ENCODE measurements at regions not wholly inside any gene's neighbourhood (a gene's known extent, or its start where the extent isn't known, plus 50 kb on each side); places are given as distances from the start of the nearest gene placed in this dataset.
A peak's percentile ranks its signal among the peaks of the same experiment; 100 is the strongest.

DNA sequence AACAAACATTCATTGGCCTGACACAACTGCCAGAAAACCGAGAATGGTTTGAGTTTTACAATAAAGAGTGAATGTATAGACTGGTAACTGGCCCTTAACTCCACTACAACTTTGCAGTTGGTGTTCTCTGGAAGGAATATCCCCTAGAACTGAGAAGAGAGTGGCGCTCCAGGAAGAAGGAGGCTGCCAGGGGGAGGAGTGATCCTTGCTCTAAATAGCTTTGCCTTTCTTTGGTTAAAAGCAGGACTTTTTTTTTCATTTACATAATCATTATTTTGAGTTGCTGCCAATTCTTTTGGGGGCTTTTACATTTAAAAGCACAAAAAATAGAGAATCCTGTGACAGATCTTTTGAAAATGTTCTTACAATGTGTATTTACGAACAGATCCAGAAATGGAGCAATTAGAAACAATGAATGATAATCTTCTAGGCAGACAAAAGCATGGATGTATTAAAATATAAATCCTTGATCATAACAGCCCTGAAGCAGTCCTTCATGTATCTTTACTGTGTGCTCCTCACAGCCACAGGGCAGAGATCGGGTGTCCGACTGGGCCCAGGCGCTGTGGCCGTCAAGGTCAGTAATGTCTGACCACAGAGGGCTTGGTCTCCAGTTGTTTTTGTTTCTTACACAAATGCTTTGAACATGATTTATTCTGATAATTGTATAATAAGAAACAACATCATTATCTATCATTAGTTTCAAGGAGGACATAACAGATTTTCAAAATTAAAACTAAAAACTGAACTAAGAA is 612.2 kb downstream of the HDGFL1 start:
- DNase-seq: no peak
- Mint-ChIP-seq H3K27me3 (ENCODE audit: low read depth, poor library complexity) (no peaks in the 10 kb centered on the region), H3K4me3 (no peak overlapping the region), H3K27ac (no peak overlapping the region), H3K4me1 (peaks cover 13% of the 10 kb centered on the region), H3K36me3 (ENCODE audit: low read depth) (no peaks in the 10 kb centered on the region), H3K9me3 (no peaks in the 10 kb centered on the region)
- TF ChIP-seq, protein P1, sequence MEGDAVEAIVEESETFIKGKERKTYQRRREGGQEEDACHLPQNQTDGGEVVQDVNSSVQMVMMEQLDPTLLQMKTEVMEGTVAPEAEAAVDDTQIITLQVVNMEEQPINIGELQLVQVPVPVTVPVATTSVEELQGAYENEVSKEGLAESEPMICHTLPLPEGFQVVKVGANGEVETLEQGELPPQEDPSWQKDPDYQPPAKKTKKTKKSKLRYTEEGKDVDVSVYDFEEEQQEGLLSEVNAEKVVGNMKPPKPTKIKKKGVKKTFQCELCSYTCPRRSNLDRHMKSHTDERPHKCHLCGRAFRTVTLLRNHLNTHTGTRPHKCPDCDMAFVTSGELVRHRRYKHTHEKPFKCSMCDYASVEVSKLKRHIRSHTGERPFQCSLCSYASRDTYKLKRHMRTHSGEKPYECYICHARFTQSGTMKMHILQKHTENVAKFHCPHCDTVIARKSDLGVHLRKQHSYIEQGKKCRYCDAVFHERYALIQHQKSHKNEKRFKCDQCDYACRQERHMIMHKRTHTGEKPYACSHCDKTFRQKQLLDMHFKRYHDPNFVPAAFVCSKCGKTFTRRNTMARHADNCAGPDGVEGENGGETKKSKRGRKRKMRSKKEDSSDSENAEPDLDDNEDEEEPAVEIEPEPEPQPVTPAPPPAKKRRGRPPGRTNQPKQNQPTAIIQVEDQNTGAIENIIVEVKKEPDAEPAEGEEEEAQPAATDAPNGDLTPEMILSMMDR (IDR thresholded peaks at IDR 0.05): no peak

DNA sequence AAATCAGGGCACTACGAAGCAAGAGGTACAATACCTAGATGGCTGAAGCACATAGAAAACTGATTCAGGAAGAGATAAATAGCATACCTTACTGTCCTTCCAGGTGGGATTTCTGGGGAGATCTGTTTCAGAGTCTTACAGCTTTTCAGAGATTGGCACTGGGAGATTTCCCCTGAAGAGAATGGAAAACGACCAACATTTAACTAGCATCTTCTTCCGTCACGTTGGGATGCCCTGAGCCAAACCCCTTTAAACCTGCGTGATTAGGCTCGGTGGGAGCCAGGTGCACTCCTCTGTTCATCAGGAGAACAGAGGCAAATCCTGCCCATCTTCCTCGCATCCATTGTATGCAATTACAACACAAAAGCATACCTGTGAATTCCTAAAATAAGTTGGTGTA is 614.5 kb downstream of the HDGFL1 start:
- H3K27me3 Mint-ChIP-seq (ENCODE audit: low read depth, poor library complexity): no peaks in the 10 kb centered on the region

DNA sequence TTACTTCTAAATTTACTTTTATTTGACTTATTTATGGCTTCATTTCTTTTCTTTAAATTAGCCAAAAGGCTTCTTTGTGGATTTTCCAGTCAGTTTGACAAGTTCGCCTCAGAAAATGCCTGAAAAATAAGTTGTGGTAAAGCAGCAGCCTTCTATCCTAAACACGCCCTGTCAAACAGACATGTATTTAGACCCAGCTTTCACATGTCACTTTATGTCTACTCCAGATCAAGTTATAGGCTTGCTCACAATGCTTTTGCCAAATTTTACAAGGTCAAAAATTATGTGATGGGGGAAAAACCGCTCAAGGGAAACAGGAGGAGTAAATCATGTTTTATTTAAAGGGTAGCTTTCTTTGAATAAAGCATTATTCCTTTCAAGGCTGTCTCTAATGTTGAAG is 615.0 kb downstream of the HDGFL1 start:
- Mint-ChIP-seq H3K9me3 (no peaks in the 10 kb centered on the region), H3K4me3 (no peak overlapping the region), H3K4me1 (peaks cover 13% of the 10 kb centered on the region), H3K36me3 (ENCODE audit: low read depth) (no peaks in the 10 kb centered on the region), H3K27me3 (ENCODE audit: low read depth, poor library complexity) (no peaks in the 10 kb centered on the region), H3K27ac (peak overlapping the region; percentile 80)
- DNase-seq: no peak
- TF ChIP-seq, protein P1 (IDR thresholded peaks at IDR 0.05): no peak

More for the DNA sequence above, 614.5 kb downstream of the HDGFL1 start:
- Mint-ChIP-seq H3K9me3 (no peaks in the 10 kb centered on the region), H3K27ac (no peak overlapping the region), H3K36me3 (ENCODE audit: low read depth) (no peaks in the 10 kb centered on the region), H3K4me3 (no peak overlapping the region), H3K4me1 (peaks cover 13% of the 10 kb centered on the region)
- TF ChIP-seq, protein P1 (IDR thresholded peaks at IDR 0.05): no peak
- no peak for DNase-seq

DNA sequence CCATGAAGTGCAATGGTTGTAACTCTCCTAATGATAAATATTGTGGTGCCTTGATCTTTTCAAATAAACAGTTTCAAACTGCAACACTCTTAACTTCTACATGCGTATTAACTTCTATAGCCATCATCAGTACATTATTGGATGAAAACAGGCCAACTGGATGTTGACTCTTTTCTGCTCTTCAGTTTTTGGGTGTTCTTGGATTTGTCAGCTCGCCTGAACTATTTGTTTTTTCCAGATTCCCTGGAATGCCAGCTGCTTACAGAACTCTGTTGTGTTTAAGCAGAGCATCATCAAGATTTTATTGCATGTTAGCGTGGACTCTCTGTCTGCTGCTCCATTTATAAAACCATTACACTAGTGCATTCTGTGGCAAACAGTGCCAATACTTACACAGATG is 626.1 kb downstream of the HDGFL1 start:
- no peak for DNase-seq
- Mint-ChIP-seq H3K27ac (no peak overlapping the region), H3K4me3 (no peak overlapping the region), H3K27me3 (ENCODE audit: low read depth, poor library complexity) (no peaks in the 10 kb centered on the region), H3K36me3 (ENCODE audit: low read depth) (no peaks in the 10 kb centered on the region), H3K4me1 (no peaks in the 10 kb centered on the region), H3K9me3 (no peaks in the 10 kb centered on the region)
- TF ChIP-seq, protein P1 (IDR thresholded peaks at IDR 0.05): no peak

DNA sequence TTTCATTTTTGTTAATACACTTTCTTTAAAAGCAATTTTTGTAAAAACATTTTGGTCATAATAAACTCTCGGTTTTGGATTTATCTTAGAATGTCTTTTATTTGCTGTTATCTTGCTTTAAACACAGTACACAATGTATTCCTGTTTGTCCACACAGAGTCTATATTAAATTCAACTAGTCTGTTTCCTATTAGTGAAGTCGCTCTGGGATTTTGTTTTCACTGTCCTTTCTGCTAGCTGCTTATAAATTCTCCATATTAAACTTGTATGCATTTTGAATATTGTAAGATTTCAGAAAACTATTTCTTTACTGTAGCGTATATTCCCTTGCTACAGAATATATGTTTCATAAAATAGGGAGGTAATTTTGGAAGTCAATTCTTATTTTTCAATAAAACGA is 630.2 kb downstream of the HDGFL1 start:
- Mint-ChIP-seq H3K36me3 (ENCODE audit: low read depth) (no peaks in the 10 kb centered on the region), H3K9me3 (no peaks in the 10 kb centered on the region), H3K4me1 (no peaks in the 10 kb centered on the region), H3K4me3 (no peak overlapping the region), H3K27ac (no peak overlapping the region), H3K27me3 (ENCODE audit: low read depth, poor library complexity) (no peaks in the 10 kb centered on the region)
- TF ChIP-seq, protein P1 (IDR thresholded peaks at IDR 0.05): no peak
- no peak for DNase-seq

DNA sequence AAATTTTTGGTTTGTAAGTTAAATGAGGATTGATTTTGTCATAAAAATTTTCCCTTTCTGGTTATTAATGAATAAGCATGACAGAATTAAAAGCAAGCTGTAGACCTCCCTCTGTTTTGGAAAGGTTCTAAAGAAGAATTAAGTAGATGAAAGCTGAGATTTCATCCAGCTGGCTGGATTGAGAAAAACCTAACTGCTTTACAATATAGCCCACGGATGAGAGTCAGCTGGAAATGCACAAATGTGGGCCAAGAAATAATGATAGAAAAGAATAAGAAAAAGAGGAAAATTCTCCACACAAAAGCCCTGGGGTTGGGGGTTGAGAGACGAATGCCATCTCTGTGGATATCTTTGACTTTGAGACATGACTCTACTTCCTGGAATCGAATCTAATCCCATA is 631.6 kb downstream of the HDGFL1 start:
- Mint-ChIP-seq H3K36me3 (ENCODE audit: low read depth) (no peaks in the 10 kb centered on the region), H3K4me3 (no peak overlapping the region), H3K27ac (no peak overlapping the region), H3K9me3 (peaks cover 1% of the 10 kb centered on the region), H3K27me3 (ENCODE audit: low read depth, poor library complexity) (no peaks in the 10 kb centered on the region), H3K4me1 (no peaks in the 10 kb centered on the region)
- no peak for DNase-seq
- TF ChIP-seq, protein P1 (IDR thresholded peaks at IDR 0.05): no peak

Measured in nephron progenitor cell (in vitro differentiated cells).